Astrocyte (in vitro differentiated cells and primary cell): ENCODE measurements at regions not wholly inside any gene's neighbourhood (a gene's known extent, or its start where the extent isn't known, plus 50 kb on each side); places are given as distances from the start of the nearest gene placed in this dataset.

Experiments
- DNase-seq: peaks from one replicate; pipeline ENCODE4 v3.0.0-alpha.2; 2010; ENCODE audit warnings: low read depth
- FAIRE-seq: peaks from 2 replicates; lab custom pipeline; 2011; peaks lifted over from hg19 to GRCh38; lab: Jason Lieb, UNC
- H2AFZ ChIP-seq: 2 replicates; pipeline ENCODE4 v1.6.0; 2012; ENCODE audit warnings: low read depth, low read length, inconsistent platforms
- H3K27ac ChIP-seq: 2 replicates; pipeline ENCODE4 v1.5.1; 2011; ENCODE audit warnings: low read depth, low read length, inconsistent platforms
- H3K27me3 ChIP-seq: 2 replicates; pipeline ENCODE4 v1.6.0; 2011; ENCODE audit warnings: low read length, inconsistent platforms; ENCODE audit not compliant: insufficient read depth
- H3K36me3 ChIP-seq: 2 replicates; pipeline ENCODE4 v1.5.1; 2011; ENCODE audit warnings: low read length, inconsistent platforms; ENCODE audit not compliant: insufficient read depth
- H3K4me1 ChIP-seq: 2 replicates; pipeline ENCODE4 v1.5.1; 2011; ENCODE audit warnings: low read length, inconsistent platforms; ENCODE audit not compliant: insufficient read depth
- H3K4me2 ChIP-seq: 2 replicates; pipeline ENCODE4 v1.6.0; 2012; ENCODE audit warnings: low read length, inconsistent platforms
- H3K4me3 ChIP-seq: 2 replicates; pipeline ENCODE4 v1.5.1; 2011; ENCODE audit warnings: low read depth, mild to moderate bottlenecking, low read length, inconsistent platforms; ENCODE audit not compliant: insufficient read depth
- H3K79me2 ChIP-seq: 2 replicates; pipeline ENCODE4 v1.6.0; 2012; ENCODE audit warnings: mild to moderate bottlenecking, low read length, inconsistent platforms; ENCODE audit not compliant: insufficient read depth
- H3K9ac ChIP-seq: 2 replicates; pipeline ENCODE4 v1.6.0; 2012; ENCODE audit warnings: mild to moderate bottlenecking, low read length, inconsistent platforms
- H3K9me3 ChIP-seq: 2 replicates; pipeline ENCODE4 v1.5.1; 2012; ENCODE audit warnings: low read depth, mild to moderate bottlenecking, low read length, inconsistent platforms; ENCODE audit not compliant: insufficient read depth
- H4K20me1 ChIP-seq: 2 replicates; pipeline ENCODE4 v1.6.0; 2012; ENCODE audit warnings: low read length, inconsistent platforms; ENCODE audit not compliant: insufficient read depth
- H3K27ac Mint-ChIP-seq: one replicate; pipeline ENCODE4 v1.8.0; 2021; ENCODE audit warnings: mild to moderate bottlenecking, mixed read lengths; ENCODE audit not compliant: unreplicated experiment
- H3K27me3 Mint-ChIP-seq: one replicate; pipeline ENCODE4 v1.8.0; 2021; ENCODE audit warnings: low read depth, mixed read lengths; ENCODE audit not compliant: unreplicated experiment
- H3K36me3 Mint-ChIP-seq: one replicate; pipeline ENCODE4 v1.8.0; 2021; ENCODE audit warnings: low read depth, mixed read lengths; ENCODE audit not compliant: unreplicated experiment
- H3K4me1 Mint-ChIP-seq: one replicate; pipeline ENCODE4 v1.8.0; 2021; ENCODE audit warnings: low read depth, mixed read lengths; ENCODE audit not compliant: unreplicated experiment
- H3K4me3 Mint-ChIP-seq: one replicate; pipeline ENCODE4 v1.8.0; 2021; ENCODE audit warnings: mild to moderate bottlenecking, moderate library complexity, mixed read lengths; ENCODE audit not compliant: unreplicated experiment
- H3K9me3 Mint-ChIP-seq: one replicate; pipeline ENCODE4 v1.8.0; 2021; ENCODE audit warnings: mild to moderate bottlenecking, mixed read lengths; ENCODE audit not compliant: unreplicated experiment
- CTCF ChIP-seq: IDR thresholded peaks from 2 replicates; pipeline ENCODE4 v1.5.1; 2011; ENCODE audit warnings: low read depth, mild to moderate bottlenecking, inconsistent platforms, low read length, moderate library complexity; ENCODE audit not compliant: insufficient read depth
- EZH2 ChIP-seq: IDR thresholded peaks from 2 replicates; pipeline ENCODE4 v1.6.1; 2012; ENCODE audit warnings: mild to moderate bottlenecking, low read length, inconsistent platforms; ENCODE audit not compliant: insufficient read depth

GRCh38 chr3:35987386-35987785, 348.1 kb downstream of the ARPP21 start:
- no peak overlapping the region for H3K27ac ChIP-seq
- no peaks in the 10 kb centered on the region for H3K27me3 ChIP-seq
- H3K4me3 ChIP-seq, result no peak overlapping the region
- no peaks in the 10 kb centered on the region for H3K9me3 Mint-ChIP-seq
- H3K9me3 ChIP-seq, result no peaks in the 10 kb centered on the region
- no peak overlapping the region for H3K9ac ChIP-seq
- DNase-seq, result no peak
- no peaks in the 10 kb centered on the region for H4K20me1 ChIP-seq
- H2AFZ ChIP-seq, result no peak overlapping the region
- no peak for FAIRE-seq
- no peaks in the 10 kb centered on the region for H3K36me3 Mint-ChIP-seq
- no peak overlapping the region for H3K4me3 Mint-ChIP-seq
- no peak for TF ChIP-seq CTCF
- no peak for TF ChIP-seq EZH2
- no peak overlapping the region for H3K4me2 ChIP-seq
- no peak overlapping the region for H3K27ac Mint-ChIP-seq
- H3K27me3 Mint-ChIP-seq, result no peaks in the 10 kb centered on the region
- H3K4me1 ChIP-seq, result no peaks in the 10 kb centered on the region
- H3K36me3 ChIP-seq, result no peaks in the 10 kb centered on the region
- H3K4me1 Mint-ChIP-seq, result no peaks in the 10 kb centered on the region
- no peaks in the 10 kb centered on the region for H3K79me2 ChIP-seq

DNA sequence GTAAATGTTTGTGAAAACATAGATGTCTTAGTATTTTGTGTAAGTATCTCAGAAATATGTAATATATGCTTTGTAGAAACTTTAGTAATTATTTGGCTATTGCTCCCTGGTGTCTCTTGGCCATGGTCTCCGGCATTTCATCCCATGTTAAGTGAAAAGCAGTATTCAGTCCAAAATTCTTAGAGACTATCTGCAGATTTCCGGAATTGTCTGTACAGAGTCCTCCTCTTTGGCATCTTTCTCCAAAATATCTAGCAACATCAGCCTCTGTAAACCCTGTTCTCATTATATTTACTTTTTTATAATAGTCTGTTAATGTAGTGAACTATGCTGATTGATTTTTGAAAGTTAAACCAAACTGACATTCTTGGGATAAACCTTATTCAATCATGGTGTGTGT, 352.7 kb downstream of the ARPP21 start:
- Mint-ChIP-seq H3K4me1 (no peaks in the 10 kb centered on the region), H3K36me3 (no peaks in the 10 kb centered on the region), H3K9me3 (no peaks in the 10 kb centered on the region), H3K27ac (no peak overlapping the region), H3K27me3 (peaks cover 4% of the 10 kb centered on the region), H3K4me3 (no peak overlapping the region)
- Histone ChIP-seq H3K36me3 (no peaks in the 10 kb centered on the region), H3K4me2 (no peak overlapping the region), H3K9me3 (no peaks in the 10 kb centered on the region), H3K27me3 (no peaks in the 10 kb centered on the region), H3K9ac (no peak overlapping the region), H3K27ac (no peak overlapping the region), H3K4me1 (no peaks in the 10 kb centered on the region), H3K4me3 (no peak overlapping the region), H4K20me1 (no peaks in the 10 kb centered on the region), H3K79me2 (no peaks in the 10 kb centered on the region), H2AFZ (no peak overlapping the region)
- no peak for DNase-seq
- TF ChIP-seq CTCF (no peak), EZH2 (no peak)
- no peak for FAIRE-seq

GRCh38 chr3:36011791-36012190, 368.5 kb upstream of the STAC start:
- no peaks in the 10 kb centered on the region for H4K20me1 ChIP-seq
- H3K4me1 ChIP-seq, result no peaks in the 10 kb centered on the region
- H2AFZ ChIP-seq, result no peak overlapping the region
- no peak for FAIRE-seq
- no peak for DNase-seq
- H3K27ac Mint-ChIP-seq, result no peak overlapping the region
- H3K9ac ChIP-seq, result no peak overlapping the region
- H3K36me3 ChIP-seq, result no peaks in the 10 kb centered on the region
- H3K27me3 ChIP-seq, result no peaks in the 10 kb centered on the region
- no peak overlapping the region for H3K4me2 ChIP-seq
- H3K27me3 Mint-ChIP-seq, result no peaks in the 10 kb centered on the region
- no peak overlapping the region for H3K4me3 Mint-ChIP-seq
- TF ChIP-seq EZH2 (no peak), CTCF (no peak)
- no peaks in the 10 kb centered on the region for H3K9me3 Mint-ChIP-seq
- no peaks in the 10 kb centered on the region for H3K36me3 Mint-ChIP-seq
- no peak overlapping the region for H3K27ac ChIP-seq
- H3K4me1 Mint-ChIP-seq, result no peaks in the 10 kb centered on the region
- no peaks in the 10 kb centered on the region for H3K79me2 ChIP-seq
- H3K4me3 ChIP-seq, result no peak overlapping the region
- H3K9me3 ChIP-seq, result no peaks in the 10 kb centered on the region
